Activated B cell treated with CpG ODN at 0.5 μM for 24 hours (primary cell): ENCODE measurements at regions not wholly inside any gene's neighbourhood (a gene's known extent, or its start where the extent isn't known, plus 50 kb on each side); places are given as distances from the start of the nearest gene placed in this dataset.

Source experiments
- ATAC-seq: fragments of 200-7000 bp; cut with Tn5 transposase; one replicate; pipeline ENCODE4 v1.10.0; 2021; ENCODE audit warnings: low read depth, mild to moderate bottlenecking, moderate library complexity
- CTCF ChIA-PET: fragments of 350-600 bp; sonication (Branson Sonifier 250); formaldehyde crosslinking; loops from one replicate; lab custom pipeline; 2021; ENCODE audit warnings: antibody characterized with exemption; lab: Charles Lee
- POLR2A ChIA-PET: fragments of 350-600 bp; sonication (Branson Sonifier 250); formaldehyde crosslinking; loops from one replicate; lab custom pipeline; 2021; ENCODE audit warnings: antibody characterized with exemption; lab: Charles Lee
- DNase-seq: peaks from one replicate; pipeline ENCODE4 v3.0.0; 2022
- H3K27ac Mint-ChIP-seq: one replicate; pipeline ENCODE4 v1.8.0; 2020; ENCODE audit warnings: mixed read lengths
- H3K27me3 Mint-ChIP-seq: one replicate; pipeline ENCODE4 v1.8.0; 2021; ENCODE audit warnings: mixed read lengths
- H3K36me3 Mint-ChIP-seq: one replicate; pipeline ENCODE4 v1.8.0; 2021; ENCODE audit warnings: low read depth, mixed read lengths
- H3K4me1 Mint-ChIP-seq: one replicate; pipeline ENCODE4 v1.8.0; 2021; ENCODE audit warnings: mixed read lengths
- H3K4me3 Mint-ChIP-seq: one replicate; pipeline ENCODE4 v1.8.0; 2020; ENCODE audit warnings: mild to moderate bottlenecking, mixed read lengths
- H3K9me3 Mint-ChIP-seq: one replicate; pipeline ENCODE4 v1.8.0; 2020; ENCODE audit warnings: mixed read lengths
- CTCF ChIP-seq: fragments of 200-600 bp; IDR thresholded peaks from one replicate; pipeline ENCODE4 v1.8.0; 2022; ENCODE audit warnings: antibody characterized with exemption, mild to moderate bottlenecking
- intact Hi-C: fragments of 100-400 bp; cut with micrococcal nuclease; formaldehyde crosslinking; loops from one replicate; pipeline ENCODE4 v1.15.1; 2024

- Mint-ChIP-seq H3K36me3 (no peaks in the 10 kb centered on the region), H3K9me3 (peaks cover 5% of the 10 kb centered on the region), H3K4me3 (no peak overlapping the region), H3K27ac (no peak overlapping the region), H3K27me3 (no peaks in the 10 kb centered on the region), H3K4me1 (no peaks in the 10 kb centered on the region)
- DNase-seq (no peak), ATAC-seq (no peak)
- CTCF ChIA-PET = no interaction called here
- TF ChIP-seq CTCF = no peak
- POLR2A ChIA-PET = no interaction called here
- intact Hi-C loops = no loop called here
These were observed 236.6 kb upstream of the FBXL7 start for GRCh38 chr5:15263406-15263805.

GRCh38 chr5:15261269-15261995 is 238.5 kb upstream of the FBXL7 start:
- H3K9me3 Mint-ChIP-seq = peaks cover 3% of the 10 kb centered on the region
- H3K27ac Mint-ChIP-seq = no peak overlapping the region
- H3K36me3 Mint-ChIP-seq = no peaks in the 10 kb centered on the region
- ATAC-seq (no peak), DNase-seq (no peak)
- intact Hi-C loops = no loop called here
- TF ChIP-seq CTCF = no peak
- ChIA-PET CTCF (no interaction called here), POLR2A (no interaction called here)
- no peaks in the 10 kb centered on the region for H3K27me3 Mint-ChIP-seq
- no peaks in the 10 kb centered on the region for H3K4me1 Mint-ChIP-seq
- H3K4me3 Mint-ChIP-seq = no peak overlapping the region

- intact Hi-C loops = no loop called here
- H3K9me3 Mint-ChIP-seq = peaks cover 3% of the 10 kb centered on the region
- ChIA-PET POLR2A (no interaction called here), CTCF (no interaction called here)
- no peaks in the 10 kb centered on the region for H3K36me3 Mint-ChIP-seq
- H3K27me3 Mint-ChIP-seq = no peaks in the 10 kb centered on the region
- TF ChIP-seq CTCF = no peak
- no peak for DNase-seq
- H3K4me1 Mint-ChIP-seq = no peaks in the 10 kb centered on the region
- H3K4me3 Mint-ChIP-seq = no peak overlapping the region
- no peak overlapping the region for H3K27ac Mint-ChIP-seq
- no peak for ATAC-seq
These were observed 239.4 kb upstream of the FBXL7 start for GRCh38 chr5:15260356-15261268.

- intact Hi-C loops = no loop called here
- Mint-ChIP-seq H3K4me1 (no peaks in the 10 kb centered on the region), H3K4me3 (no peak overlapping the region), H3K27ac (no peak overlapping the region), H3K27me3 (no peaks in the 10 kb centered on the region), H3K9me3 (no peaks in the 10 kb centered on the region), H3K36me3 (no peaks in the 10 kb centered on the region)
- ATAC-seq (no peak), DNase-seq (no peak)
- no peak for TF ChIP-seq CTCF
- CTCF ChIA-PET = no interaction called here
- POLR2A ChIA-PET = no interaction called here
These were observed 243.5 kb upstream of the FBXL7 start for GRCh38 chr5:15256485-15256884.

- intact Hi-C loops = no loop called here
- POLR2A ChIA-PET = no interaction called here
- CTCF ChIA-PET = no interaction called here
These were observed 244.4 kb upstream of the FBXL7 start for GRCh38 chr5:15255576-15255975.

More at GRCh38 chr5:15255576-15255975, 244.4 kb upstream of the FBXL7 start:
- H3K4me1 Mint-ChIP-seq = no peaks in the 10 kb centered on the region
- ATAC-seq (no peak), DNase-seq (no peak)
- H3K27ac Mint-ChIP-seq = no peak overlapping the region
- no peak for TF ChIP-seq CTCF
- no peak overlapping the region for H3K4me3 Mint-ChIP-seq
- no peaks in the 10 kb centered on the region for H3K27me3 Mint-ChIP-seq
- no peaks in the 10 kb centered on the region for H3K9me3 Mint-ChIP-seq
- no peaks in the 10 kb centered on the region for H3K36me3 Mint-ChIP-seq
